Dedifferentiated amniotic fluid mesenchymal stem cell (primary cell): ENCODE measurements at regions not wholly inside any gene's neighbourhood (a gene's known extent, or its start where the extent isn't known, plus 50 kb on each side); places are given as distances from the start of the nearest gene placed in this dataset.

Experiments
- DNase-seq: peaks from one replicate; pipeline ENCODE4 v3.0.0-alpha.2; 2016; ENCODE audit errors: extremely low spot score

- no peak for DNase-seq
Measured at GRCh38 chr4:180990931-180991330, 1252.3 kb upstream of the TENM3 start.

GRCh38 chr4:180993244-180993836 is 1249.9 kb upstream of the TENM3 start:
- DNase-seq = no peak

- no peak for DNase-seq
Measured at GRCh38 chr4:180994722-180995121, 1248.5 kb upstream of the TENM3 start.

- DNase-seq = no peak
Measured at GRCh38 chr4:180999217-180999616, 1244.0 kb upstream of the TENM3 start.

- DNase-seq = no peak
Measured at GRCh38 chr4:181004056-181004455, 1239.1 kb upstream of the TENM3 start.

- no peak for DNase-seq
Measured at GRCh38 chr4:181006499-181007260, 1236.5 kb upstream of the TENM3 start.

- no peak for DNase-seq
Measured at GRCh38 chr4:181007751-181008150, 1235.5 kb upstream of the TENM3 start.

- no peak for DNase-seq
Measured at GRCh38 chr4:181008164-181008563, 1235.0 kb upstream of the TENM3 start.

GRCh38 chr4:181013162-181013561 is 1230.0 kb upstream of the TENM3 start:
- DNase-seq = no peak

GRCh38 chr4:181017038-181017437 is 1226.2 kb upstream of the TENM3 start:
- no peak for DNase-seq

- no peak for DNase-seq
Measured at GRCh38 chr4:181018472-181018871, 1224.7 kb upstream of the TENM3 start.

GRCh38 chr4:181018913-181019312 is 1224.3 kb upstream of the TENM3 start:
- no peak for DNase-seq

- no peak for DNase-seq
Measured at GRCh38 chr4:181020456-181020855, 1222.7 kb upstream of the TENM3 start.

- no peak for DNase-seq
Measured at GRCh38 chr4:181021213-181021612, 1222.0 kb upstream of the TENM3 start.

GRCh38 chr4:181030135-181030921 is 1212.9 kb upstream of the TENM3 start:
- DNase-seq = peak; percentile 87

- peak; percentile 20 for DNase-seq
Measured at GRCh38 chr4:181030961-181031360, 1212.2 kb upstream of the TENM3 start.

GRCh38 chr4:181043486-181043885 is 1199.7 kb upstream of the TENM3 start:
- no peak for DNase-seq

- DNase-seq = no peak
Measured at GRCh38 chr4:181046809-181047208, 1196.4 kb upstream of the TENM3 start.

- no peak for DNase-seq
Measured at GRCh38 chr4:181051931-181052330, 1191.3 kb upstream of the TENM3 start.

- DNase-seq = no peak
Measured at GRCh38 chr4:181061787-181062186, 1181.4 kb upstream of the TENM3 start.

GRCh38 chr4:181063212-181063611 is 1180.0 kb upstream of the TENM3 start:
- DNase-seq = no peak

- DNase-seq = peak; percentile 28
Measured at GRCh38 chr4:181077341-181077740, 1165.9 kb upstream of the TENM3 start.

- no peak for DNase-seq
Measured at GRCh38 chr4:181078196-181078595, 1165.0 kb upstream of the TENM3 start.
